Endothelial cell of umbilical vein (primary cell): ENCODE measurements at regions not wholly inside any gene's neighbourhood (a gene's known extent, or its start where the extent isn't known, plus 50 kb on each side); places are given as distances from the start of the nearest gene placed in this dataset.

Source experiments
- BruUV-seq: library from RNA; stranded (reverse); fragments of 400-500 nt; replicated peaks from 2 replicates; lab custom pipeline; 2021; lab: Mats Ljungman, UMichigan
- CTCF ChIA-PET: fragments of 300-600, 350-600 bp; sonication (Branson Sonifier 250); formaldehyde crosslinking; loops from one replicate; lab custom pipeline; 2021; ENCODE audit warnings: antibody characterized with exemption, inconsistent platforms; lab: Charles Lee
- POLR2A ChIA-PET: fragments of 300-600, 350-600 bp; sonication (Branson Sonifier 250); formaldehyde crosslinking; loops from one replicate; lab custom pipeline; 2021; ENCODE audit warnings: antibody characterized with exemption, inconsistent platforms; lab: Charles Lee
- DNase-seq: peaks from one replicate; pipeline ENCODE4 v3.0.0-alpha.2; 2011; ENCODE audit warnings: low read depth, low spot score
- FAIRE-seq: peaks from 2 replicates; lab custom pipeline; 2011; peaks lifted over from hg19 to GRCh38; lab: Jason Lieb, UNC
- H2AFZ ChIP-seq: 2 replicates; pipeline ENCODE4 v1.6.0; 2012; ENCODE audit warnings: low read depth, low read length, control low read depth, inconsistent platforms
- H3K27ac ChIP-seq: 2 replicates; pipeline ENCODE4 v1.5.1; 2011; ENCODE audit warnings: low read depth, mild to moderate bottlenecking, control low read depth, low read length, moderate library complexity; ENCODE audit not compliant: insufficient read depth
- H3K27me3 ChIP-seq, 2 experiments: 2 replicates each; pipeline versions ENCODE4 v1.6.0 to v1.6.1; 2011; ENCODE audit warnings: low read length in 2 of 2, mixed read lengths in 1 of 2; ENCODE audit not compliant: control insufficient read depth in 2 of 2, insufficient read depth in 2 of 2
- H3K36me3 ChIP-seq, 2 experiments: 2 replicates in 1 of 2; 3 replicates in 1 of 2; pipeline ENCODE4 v1.5.1; 2011; ENCODE audit warnings: low read length in 2 of 2, mild to moderate bottlenecking in 1 of 2, moderate library complexity in 1 of 2; ENCODE audit not compliant: control insufficient read depth in 2 of 2, insufficient read depth in 2 of 2; ENCODE audit errors: extremely low read depth in 1 of 2
- H3K4me1 ChIP-seq: 3 replicates; pipeline ENCODE4 v1.5.1; 2011; ENCODE audit warnings: mild to moderate bottlenecking, low read length; ENCODE audit not compliant: control insufficient read depth, insufficient read depth; ENCODE audit errors: extremely low read depth
- H3K4me2 ChIP-seq: 2 replicates; pipeline ENCODE4 v1.6.1; 2011; ENCODE audit warnings: low read length, control low read depth, mixed read lengths; ENCODE audit not compliant: insufficient read depth
- H3K4me3 ChIP-seq, 3 experiments: fragments of 200-600 bp in 1 of 3; sonication (generic), shearing (Covaris generic) in 1 of 3; replicated peaks in 1 of 3; 2 replicates each; pipeline ENCODE4 v1.5.1; 2011 to 2016; ENCODE audit warnings: control low read depth in 3 of 3, low read length in 3 of 3, mild to moderate bottlenecking in 2 of 3, inconsistent platforms in 1 of 3, low read depth in 1 of 3, moderate library complexity in 1 of 3; ENCODE audit not compliant: insufficient read depth in 1 of 3
- H3K79me2 ChIP-seq: 2 replicates; pipeline ENCODE4 v1.6.0; 2012; ENCODE audit warnings: low read length, inconsistent platforms; ENCODE audit not compliant: control insufficient read depth, insufficient read depth
- H3K9ac ChIP-seq: replicated peaks from 2 replicates; pipeline ENCODE3; 2011; ENCODE audit warnings: low read length, control low read depth; ENCODE audit not compliant: insufficient read depth; ENCODE audit errors: extremely low read depth
- H3K9me1 ChIP-seq: replicated peaks from 3 replicates; pipeline ENCODE4 v1.6.0; 2011; ENCODE audit warnings: mild to moderate bottlenecking, low read length; ENCODE audit not compliant: control insufficient read depth, insufficient read depth; ENCODE audit errors: extremely low read depth
- H3K9me3 ChIP-seq: replicated peaks from 2 replicates; pipeline ENCODE4 v1.5.1; 2012; ENCODE audit warnings: low read length, inconsistent platforms; ENCODE audit not compliant: control insufficient read depth, insufficient read depth
- H4K20me1 ChIP-seq: replicated peaks from 2 replicates; pipeline ENCODE3; 2011; ENCODE audit warnings: mild to moderate bottlenecking, low read length; ENCODE audit not compliant: control insufficient read depth, insufficient read depth; ENCODE audit errors: extremely low read depth
- EZH2 ChIP-seq: IDR thresholded peaks from 2 replicates; pipeline ENCODE4 v1.6.1; 2012; ENCODE audit warnings: borderline replicate concordance, low read depth, mild to moderate bottlenecking, moderate library complexity, low read length, inconsistent platforms; ENCODE audit not compliant: severe bottlenecking
- FOS ChIP-seq: IDR thresholded peaks from 2 replicates; pipeline ENCODE4 v1.6.1; 2011; ENCODE audit warnings: mild to moderate bottlenecking, low read length, moderate library complexity, borderline replicate concordance; ENCODE audit not compliant: insufficient read depth
- GATA2 ChIP-seq: IDR thresholded peaks from 2 replicates; pipeline ENCODE4 v1.7.0; 2011; ENCODE audit warnings: low read depth, mild to moderate bottlenecking, moderate library complexity, mixed read lengths, low read length; ENCODE audit not compliant: insufficient read length, insufficient read depth
- JUN ChIP-seq: IDR thresholded peaks from 2 replicates; pipeline ENCODE4 v1.6.1; 2011; ENCODE audit warnings: borderline replicate concordance, low read depth; ENCODE audit not compliant: insufficient read length, insufficient read depth
- MAX ChIP-seq: IDR thresholded peaks from 2 replicates; pipeline ENCODE4 v1.6.1; 2011; ENCODE audit not compliant: insufficient read depth, insufficient read length
- MYC ChIP-seq: IDR thresholded peaks from one replicate; pipeline ENCODE4 v1.6.1; 2011; ENCODE audit warnings: mild to moderate bottlenecking, low read depth, low read length
- POLR2A ChIP-seq: IDR thresholded peaks from 2 replicates; pipeline ENCODE4 v1.6.1; 2012; ENCODE audit warnings: low read depth, mild to moderate bottlenecking, control low read depth, low read length
- POLR2AphosphoS5 ChIP-seq: IDR thresholded peaks from 2 replicates; pipeline ENCODE4 v1.6.1; 2012; ENCODE audit warnings: low read depth, mild to moderate bottlenecking, control low read depth, low read length, moderate library complexity; ENCODE audit not compliant: insufficient read depth
- dilution Hi-C: fragments of 300-500 bp; cut with MboI; formaldehyde crosslinking; loops from one replicate; pipeline ENCODE4 v1.15.0; 2019; ENCODE audit warnings: low sequenced_read_pairs; ENCODE audit not compliant: extremely low pct_ligation_motif_present
- intact Hi-C: fragments of 100-400 bp; cut with micrococcal nuclease; formaldehyde crosslinking; loops from one replicate; pipeline ENCODE4 v1.10.0; 2022

DNA sequence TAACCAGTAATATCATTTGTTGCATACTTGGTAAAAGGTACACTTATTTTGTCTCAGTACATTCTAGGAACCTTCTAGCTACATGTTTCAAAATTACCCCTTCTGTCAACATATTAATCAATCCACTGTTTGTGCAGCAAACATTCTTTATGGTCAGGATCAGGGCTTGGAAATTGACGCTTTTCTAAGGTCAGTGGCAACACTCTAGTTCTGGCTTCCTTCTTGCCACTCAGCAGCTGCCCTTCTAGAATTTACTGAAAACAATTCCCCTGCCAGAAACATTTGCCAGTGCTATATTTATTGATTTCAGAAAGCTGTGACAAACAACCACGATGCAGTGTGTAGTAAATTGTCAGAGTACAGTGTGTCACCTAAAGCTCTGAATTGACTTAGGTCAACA lies 84.7 kb upstream of the FBXL4 start:
- TF ChIP-seq FOS (no peak), POLR2A (no peak), JUN (no peak)
- Histone ChIP-seq H3K27me3 (no peaks in the 10 kb centered on the region), H3K4me1 (no peaks in the 10 kb centered on the region), H3K27ac (no peak overlapping the region), H2AFZ (no peak overlapping the region), H4K20me1 (no peaks in the 10 kb centered on the region), H3K36me3 (no peaks in the 10 kb centered on the region), H3K9ac (no peak overlapping the region), H3K4me2 (no peak overlapping the region), H3K9me1 (no peaks in the 10 kb centered on the region), H3K79me2 (no peaks in the 10 kb centered on the region), H3K9me3 (no peaks in the 10 kb centered on the region), H3K4me3 (no peak overlapping the region)
- dilution Hi-C loops: no loop called here
- CTCF ChIA-PET: no interaction called here
- intact Hi-C loops: no loop called here
- no peak for DNase-seq
- FAIRE-seq: no peak
- POLR2A ChIA-PET: no interaction called here
- BruUV-seq: no TSS peak

DNA sequence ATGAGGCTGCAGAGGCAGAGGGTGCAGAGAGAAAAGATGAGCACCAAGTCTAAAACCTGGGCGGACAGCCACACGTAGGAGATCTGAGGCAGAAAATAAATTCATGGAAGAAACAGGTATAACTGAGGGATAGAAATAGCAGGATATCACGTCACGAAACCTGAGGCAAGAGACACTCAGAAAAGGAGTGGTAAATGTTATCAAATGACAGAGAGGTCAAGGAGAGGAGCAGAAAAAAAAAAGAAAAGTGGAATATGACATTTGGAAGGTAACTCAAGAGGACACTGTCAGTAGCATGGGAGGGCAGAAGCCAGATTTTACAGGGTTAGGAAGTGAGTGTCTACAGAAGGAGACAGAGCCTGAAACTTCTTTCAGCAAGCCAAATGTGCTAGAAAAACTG lies 84.2 kb upstream of the FBXL4 start:
- dilution Hi-C loops: no loop called here
- ChIA-PET CTCF (no interaction called here), POLR2A (no interaction called here)
- Histone ChIP-seq H2AFZ (no peak overlapping the region), H3K36me3 (no peaks in the 10 kb centered on the region), H3K4me1 (no peaks in the 10 kb centered on the region), H3K27ac (no peak overlapping the region), H3K27me3 (no peaks in the 10 kb centered on the region), H3K4me2 (no peak overlapping the region), H3K9ac (no peak overlapping the region), H3K9me3 (no peaks in the 10 kb centered on the region), H4K20me1 (no peaks in the 10 kb centered on the region), H3K9me1 (no peaks in the 10 kb centered on the region), H3K4me3 (no peak overlapping the region), H3K79me2 (no peaks in the 10 kb centered on the region)
- BruUV-seq: no TSS peak
- intact Hi-C loops: no loop called here
- FAIRE-seq (no peak), DNase-seq (no peak)
- no peak for TF ChIP-seq POLR2A
- TF ChIP-seq EZH2: no peak
- TF ChIP-seq MAX: no peak
- no peak for TF ChIP-seq MYC
- no peak for TF ChIP-seq GATA2
- no peak for TF ChIP-seq POLR2AphosphoS5
